NB4 (cell line): ENCODE measurements at regions not wholly inside any gene's neighbourhood (a gene's known extent, or its start where the extent isn't known, plus 50 kb on each side); places are given as distances from the start of the nearest gene placed in this dataset.

Source experiments
- CTCF ChIP-seq: IDR thresholded peaks from one replicate; pipeline ENCODE4 v1.5.1; 2012; ENCODE audit warnings: low read depth, low read length
- POLR2A ChIP-seq: IDR thresholded peaks from 2 replicates; pipeline ENCODE4 v1.6.1; 2011; ENCODE audit warnings: mild to moderate bottlenecking; ENCODE audit not compliant: insufficient read length; ENCODE audit errors: extremely low read depth

GRCh38 chr3:14594234-14594633 lies 54.1 kb upstream of the GRIP2 start:
- TF ChIP-seq CTCF = no peak
- no peak for TF ChIP-seq POLR2A
